SK-N-MC (cell line): ENCODE measurements at regions not wholly inside any gene's neighbourhood (a gene's known extent, or its start where the extent isn't known, plus 50 kb on each side); places are given as distances from the start of the nearest gene placed in this dataset.

ENCODE experiments used
- EZH2 ChIP-seq: fragments of 200-600 bp; sonication (generic); IDR thresholded peaks from one replicate; pipeline ENCODE4 v1.6.1; 2017; ENCODE audit warnings: antibody characterized with exemption
- POLR2AphosphoS5 ChIP-seq: IDR thresholded peaks from 2 replicates; pipeline ENCODE4 v1.6.1; 2012; ENCODE audit warnings: mild to moderate bottlenecking, low read depth, low read length, borderline replicate concordance

GRCh38 chr5:33092719-33093118 lies 348.0 kb upstream of the TARS1 start:
- TF ChIP-seq POLR2AphosphoS5, result no peak
- TF ChIP-seq EZH2, result no peak
